ENCODE measurements at regions not wholly inside any gene's neighbourhood (a gene's known extent, or its start where the extent isn't known, plus 50 kb on each side); places are given as distances from the start of the nearest gene placed in this dataset.

GRCh38 chr11:109914809-109915653 lies 178.2 kb upstream of the ZC3H12C start:
- TF ChIP-seq GATA2 (IDR thresholded peaks at IDR 0.05; ENCODE audit: low read depth, low read length) (no peak), GATA3 (IDR thresholded peaks at IDR 0.05; ENCODE audit: low read depth, low read length) (no peak)

Measured in SH-SY5Y (cell line).